Suprapubic skin (tissue), 4 donors: ENCODE measurements at regions not wholly inside any gene's neighbourhood (a gene's known extent, or its start where the extent isn't known, plus 50 kb on each side); places are given as distances from the start of the nearest gene placed in this dataset.

Source experiments
- EP300 ChIP-seq: sonication (generic); formaldehyde crosslinking; IDR thresholded peaks from one replicate; pipeline ENCODE4 v1.6.1; 2017; ENCODE audit warnings: antibody characterized with exemption
- POLR2A ChIP-seq, 2 donors: fragments of 450-650 bp; IDR thresholded peaks; one replicate each; pipeline ENCODE4 v1.6.1; 2017; ENCODE audit warnings: antibody characterized with exemption in 2 of 2, mild to moderate bottlenecking in 2 of 2, moderate library complexity in 2 of 2
- POLR2AphosphoS5 ChIP-seq, 3 donors: sonication (generic); formaldehyde crosslinking; IDR thresholded peaks; one replicate each; pipeline ENCODE4 v1.6.1; 2017; ENCODE audit warnings: antibody characterized with exemption in 3 of 3
- TF ChIP-seq, protein P1 (sequence below), 2 donors: fragments of 200-600 bp in 1 of 2; fragments of 450-650 bp in 1 of 2; sonication (generic) in 1 of 2; IDR thresholded peaks; one replicate each; pipeline ENCODE4 v1.5.1; 2016 to 2019; ENCODE audit warnings: antibody characterized with exemption in 2 of 2, mild to moderate bottlenecking in 1 of 2, moderate library complexity in 1 of 2

DNA sequence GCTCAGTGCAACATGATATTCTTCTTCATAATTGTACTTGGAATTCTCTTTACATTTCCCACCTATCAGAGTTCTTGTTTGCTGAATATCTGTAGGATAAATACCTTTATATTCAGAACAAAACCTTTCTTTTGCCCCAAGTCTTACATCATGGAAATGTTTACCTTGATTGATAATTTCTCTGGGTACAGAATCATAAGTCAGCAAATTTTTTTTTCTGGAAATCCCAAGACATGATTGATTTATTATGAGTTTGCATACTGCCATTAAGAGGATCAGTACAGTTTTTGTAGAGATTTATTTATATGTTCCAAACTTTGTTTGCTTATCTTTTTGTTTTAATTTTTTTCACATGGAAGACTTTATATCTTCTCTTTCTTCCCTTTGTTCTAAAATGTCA, 699.8 kb upstream of the KIF2B start:
- TF ChIP-seq, protein P1, sequence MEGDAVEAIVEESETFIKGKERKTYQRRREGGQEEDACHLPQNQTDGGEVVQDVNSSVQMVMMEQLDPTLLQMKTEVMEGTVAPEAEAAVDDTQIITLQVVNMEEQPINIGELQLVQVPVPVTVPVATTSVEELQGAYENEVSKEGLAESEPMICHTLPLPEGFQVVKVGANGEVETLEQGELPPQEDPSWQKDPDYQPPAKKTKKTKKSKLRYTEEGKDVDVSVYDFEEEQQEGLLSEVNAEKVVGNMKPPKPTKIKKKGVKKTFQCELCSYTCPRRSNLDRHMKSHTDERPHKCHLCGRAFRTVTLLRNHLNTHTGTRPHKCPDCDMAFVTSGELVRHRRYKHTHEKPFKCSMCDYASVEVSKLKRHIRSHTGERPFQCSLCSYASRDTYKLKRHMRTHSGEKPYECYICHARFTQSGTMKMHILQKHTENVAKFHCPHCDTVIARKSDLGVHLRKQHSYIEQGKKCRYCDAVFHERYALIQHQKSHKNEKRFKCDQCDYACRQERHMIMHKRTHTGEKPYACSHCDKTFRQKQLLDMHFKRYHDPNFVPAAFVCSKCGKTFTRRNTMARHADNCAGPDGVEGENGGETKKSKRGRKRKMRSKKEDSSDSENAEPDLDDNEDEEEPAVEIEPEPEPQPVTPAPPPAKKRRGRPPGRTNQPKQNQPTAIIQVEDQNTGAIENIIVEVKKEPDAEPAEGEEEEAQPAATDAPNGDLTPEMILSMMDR (IDR thresholded peaks at IDR 0.05) = no peak
- TF ChIP-seq EP300 (no peak), POLR2AphosphoS5 (IDR thresholded peaks at IDR 0.05) (no peak), POLR2A (IDR thresholded peaks at IDR 0.05) (no peak)
